Activated CD8-positive, alpha-beta T cell treated with anti-CD3 and anti-CD28 coated beads for 36 hours (primary cell): ENCODE measurements at regions not wholly inside any gene's neighbourhood (a gene's known extent, or its start where the extent isn't known, plus 50 kb on each side); places are given as distances from the start of the nearest gene placed in this dataset.
"Not testable (repeated sequence)": the region's sequence is repeated elsewhere in the genome, so short reads cannot be mapped to it uniquely, and the experiment has no call there.

Source experiments
- ATAC-seq: fragments of 200-7000 bp; cut with Tn5 transposase; one replicate; pipeline ENCODE4 v1.10.0; 2021; ENCODE audit warnings: mild to moderate bottlenecking, moderate library complexity
- CTCF ChIA-PET: fragments of 350-600 bp; sonication (Branson Sonifier 250); formaldehyde crosslinking; loops from one replicate; lab custom pipeline; 2021; ENCODE audit warnings: antibody characterized with exemption; lab: Charles Lee
- POLR2A ChIA-PET: fragments of 350-600 bp; sonication (Branson Sonifier 250); formaldehyde crosslinking; loops from one replicate; lab custom pipeline; 2021; ENCODE audit warnings: antibody characterized with exemption; lab: Charles Lee
- DNase-seq: peaks from one replicate; pipeline ENCODE4 v3.0.0-alpha.2; 2020
- H3K27ac Mint-ChIP-seq: one replicate; pipeline ENCODE4 v1.8.0; 2021; ENCODE audit warnings: mild to moderate bottlenecking, mixed read lengths
- H3K27me3 Mint-ChIP-seq: one replicate; pipeline ENCODE4 v1.8.0; 2021; ENCODE audit warnings: mixed read lengths
- H3K36me3 Mint-ChIP-seq: one replicate; pipeline ENCODE4 v1.8.0; 2021; ENCODE audit warnings: low read depth, mixed read lengths
- H3K4me1 Mint-ChIP-seq: one replicate; pipeline ENCODE4 v1.8.0; 2021; ENCODE audit warnings: low read depth, mixed read lengths
- H3K4me3 Mint-ChIP-seq: one replicate; pipeline ENCODE4 v1.8.0; 2021; ENCODE audit warnings: mild to moderate bottlenecking, moderate library complexity, mixed read lengths
- H3K9me3 Mint-ChIP-seq: one replicate; pipeline ENCODE4 v1.8.0; 2021; ENCODE audit warnings: mixed read lengths
- CTCF ChIP-seq: fragments of 200-600 bp; IDR thresholded peaks from one replicate; pipeline ENCODE4 v1.8.0; 2022; ENCODE audit warnings: antibody characterized with exemption, mild to moderate bottlenecking
- intact Hi-C: fragments of 100-400 bp; cut with micrococcal nuclease; formaldehyde crosslinking; loops from one replicate; pipeline ENCODE4 v1.10.0; 2022

- Mint-ChIP-seq H3K4me3 (no peak overlapping the region), H3K9me3 (peaks cover 22% of the 10 kb centered on the region), H3K36me3 (peaks cover 2% of the 10 kb centered on the region), H3K27ac (no peak overlapping the region), H3K4me1 (no peaks in the 10 kb centered on the region), H3K27me3 (peaks cover 5% of the 10 kb centered on the region)
- ChIA-PET CTCF (no interaction called here), POLR2A (no interaction called here)
- intact Hi-C loops: no loop called here
- no peak for TF ChIP-seq CTCF
- no peak for ATAC-seq
- DNase-seq: no peak
These were observed 160.5 kb downstream of the THBS2 start for GRCh38 chr6:169093066-169093723.

- no peak for TF ChIP-seq CTCF
- DNase-seq (no peak), ATAC-seq (no peak)
- H3K9me3 Mint-ChIP-seq: peaks cover 22% of the 10 kb centered on the region
- intact Hi-C loops: no loop called here
- H3K36me3 Mint-ChIP-seq: peaks cover 2% of the 10 kb centered on the region
- CTCF ChIA-PET: no interaction called here
- H3K27me3 Mint-ChIP-seq: peaks cover 2% of the 10 kb centered on the region
- H3K27ac Mint-ChIP-seq: no peak overlapping the region
- no peaks in the 10 kb centered on the region for H3K4me1 Mint-ChIP-seq
- POLR2A ChIA-PET: no interaction called here
- H3K4me3 Mint-ChIP-seq: no peak overlapping the region
These were observed 161.3 kb downstream of the THBS2 start for GRCh38 chr6:169092375-169092774.

- intact Hi-C loops, ATAC-seq, CTCF ChIA-PET: not testable (repeated sequence)
These were observed 163.0 kb downstream of the THBS2 start for GRCh38 chr6:169090514-169091127.

GRCh38 chr6:169088762-169089161 is 164.9 kb downstream of the THBS2 start:
- Mint-ChIP-seq H3K27ac (no peak overlapping the region), H3K4me3 (no peak overlapping the region), H3K27me3 (no peaks in the 10 kb centered on the region), H3K4me1 (no peaks in the 10 kb centered on the region), H3K36me3 (peaks cover 2% of the 10 kb centered on the region), H3K9me3 (peaks cover 23% of the 10 kb centered on the region)
- CTCF ChIA-PET: no interaction called here
- no peak for ATAC-seq
- intact Hi-C loops: no loop called here
- no peak for TF ChIP-seq CTCF
- POLR2A ChIA-PET: no interaction called here
- DNase-seq: no peak

More at GRCh38 chr6:169090514-169091127, 163.0 kb downstream of the THBS2 start:
- H3K27me3 Mint-ChIP-seq, H3K36me3 Mint-ChIP-seq, DNase-seq, H3K4me3 Mint-ChIP-seq, POLR2A ChIA-PET, H3K27ac Mint-ChIP-seq, H3K4me1 Mint-ChIP-seq: not testable (repeated sequence)
- peaks cover 22% of the 10 kb centered on the region for H3K9me3 Mint-ChIP-seq

GRCh38 chr6:169087443-169088041 is 166.1 kb downstream of the THBS2 start:
- ATAC-seq (no peak), DNase-seq (no peak)
- Mint-ChIP-seq H3K4me3 (no peak overlapping the region), H3K4me1 (no peaks in the 10 kb centered on the region), H3K27me3 (no peaks in the 10 kb centered on the region), H3K27ac (no peak overlapping the region), H3K36me3 (peaks cover 2% of the 10 kb centered on the region), H3K9me3 (peaks cover 23% of the 10 kb centered on the region)
- ChIA-PET POLR2A (interaction anchor here (0.6 kb wide), 1 partner anchor 246 kb away, joined by 3 read pairs; no protein-coding TSS in a partner anchor), CTCF (no interaction called here)
- intact Hi-C loops: no loop called here
- TF ChIP-seq CTCF: no peak

GRCh38 chr6:169086616-169087015 is 167.0 kb downstream of the THBS2 start:
- intact Hi-C loops: not testable (repeated sequence)
- CTCF ChIA-PET: interaction anchor here (0.6 kb wide), 1 partner anchor 1345 kb away, joined by 3 read pairs; no protein-coding TSS in a partner anchor

More at GRCh38 chr6:169086616-169087015, 167.0 kb downstream of the THBS2 start:
- H3K27ac Mint-ChIP-seq, H3K36me3 Mint-ChIP-seq, H3K27me3 Mint-ChIP-seq, H3K4me3 Mint-ChIP-seq, H3K4me1 Mint-ChIP-seq, ATAC-seq, DNase-seq, POLR2A ChIA-PET: not testable (repeated sequence)
- H3K9me3 Mint-ChIP-seq: peaks cover 22% of the 10 kb centered on the region
